ENCODE measurements at regions not wholly inside any gene's neighbourhood (a gene's known extent, or its start where the extent isn't known, plus 50 kb on each side); places are given as distances from the start of the nearest gene placed in this dataset.

DNA sequence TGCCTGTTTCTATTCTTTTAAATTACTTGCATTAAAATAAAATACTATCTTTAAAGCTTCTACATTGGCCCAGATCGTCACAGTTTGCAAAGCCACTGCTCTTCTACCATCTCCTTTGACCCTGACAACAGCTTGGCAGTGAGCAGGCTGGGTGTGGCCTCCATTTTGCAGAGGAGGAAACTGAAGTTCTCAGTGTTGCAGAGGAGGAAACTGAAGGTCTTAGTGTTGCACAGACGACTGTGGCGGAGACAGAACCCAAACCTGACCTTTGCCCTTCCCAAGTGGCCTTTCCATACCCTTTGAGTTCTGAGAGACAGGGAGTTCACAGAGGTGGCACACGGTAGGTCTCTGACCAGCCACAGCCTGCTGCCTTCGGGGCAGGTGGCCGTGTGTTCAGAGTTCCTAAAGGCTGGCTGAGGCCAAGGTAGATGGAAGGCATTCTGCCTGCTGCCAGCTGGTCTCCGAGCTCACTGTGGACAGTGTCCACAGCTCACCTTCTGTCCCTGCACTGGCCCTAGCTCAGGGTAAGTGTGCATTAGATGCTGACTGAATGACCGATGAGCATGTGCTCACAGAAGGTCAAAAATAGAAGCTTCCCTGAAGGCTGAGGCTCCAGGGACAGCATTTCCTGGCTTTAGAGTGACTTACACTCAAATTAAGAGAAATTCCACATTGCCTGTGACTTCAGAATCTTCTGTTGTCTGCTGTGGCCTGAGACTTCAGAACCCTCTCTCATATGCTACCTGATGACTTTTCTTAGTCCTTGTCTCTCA is 113.5 kb upstream of the SLC24A3 start:
- no peaks in the 10 kb centered on the region for H3K36me3 ChIP-seq (ENCODE audit: control insufficient read depth, insufficient read depth, low read length)
- no peaks in the 10 kb centered on the region for H3K9me3 ChIP-seq (ENCODE audit: control insufficient read depth, insufficient read depth, low read length)
- no peaks in the 10 kb centered on the region for H3K4me1 ChIP-seq (ENCODE audit: control insufficient read depth, insufficient read depth, low read length)
- no peaks in the 10 kb centered on the region for H3K27me3 ChIP-seq (ENCODE audit: control insufficient read depth, insufficient read depth, low read length)
- 96% methylated on average over 7 of the region's 8 CpGs for WGBS (ENCODE audit: insufficient coverage)
- no peak overlapping the region for H3K4me3 ChIP-seq (ENCODE audit: low read depth, low read length)
- no peak overlapping the region for H3K27ac ChIP-seq (ENCODE audit: low read depth, low read length)
- DNase-seq (ENCODE audit: low read depth in 4 of 6, low spot score in 6 of 6): no peak

DNA sequence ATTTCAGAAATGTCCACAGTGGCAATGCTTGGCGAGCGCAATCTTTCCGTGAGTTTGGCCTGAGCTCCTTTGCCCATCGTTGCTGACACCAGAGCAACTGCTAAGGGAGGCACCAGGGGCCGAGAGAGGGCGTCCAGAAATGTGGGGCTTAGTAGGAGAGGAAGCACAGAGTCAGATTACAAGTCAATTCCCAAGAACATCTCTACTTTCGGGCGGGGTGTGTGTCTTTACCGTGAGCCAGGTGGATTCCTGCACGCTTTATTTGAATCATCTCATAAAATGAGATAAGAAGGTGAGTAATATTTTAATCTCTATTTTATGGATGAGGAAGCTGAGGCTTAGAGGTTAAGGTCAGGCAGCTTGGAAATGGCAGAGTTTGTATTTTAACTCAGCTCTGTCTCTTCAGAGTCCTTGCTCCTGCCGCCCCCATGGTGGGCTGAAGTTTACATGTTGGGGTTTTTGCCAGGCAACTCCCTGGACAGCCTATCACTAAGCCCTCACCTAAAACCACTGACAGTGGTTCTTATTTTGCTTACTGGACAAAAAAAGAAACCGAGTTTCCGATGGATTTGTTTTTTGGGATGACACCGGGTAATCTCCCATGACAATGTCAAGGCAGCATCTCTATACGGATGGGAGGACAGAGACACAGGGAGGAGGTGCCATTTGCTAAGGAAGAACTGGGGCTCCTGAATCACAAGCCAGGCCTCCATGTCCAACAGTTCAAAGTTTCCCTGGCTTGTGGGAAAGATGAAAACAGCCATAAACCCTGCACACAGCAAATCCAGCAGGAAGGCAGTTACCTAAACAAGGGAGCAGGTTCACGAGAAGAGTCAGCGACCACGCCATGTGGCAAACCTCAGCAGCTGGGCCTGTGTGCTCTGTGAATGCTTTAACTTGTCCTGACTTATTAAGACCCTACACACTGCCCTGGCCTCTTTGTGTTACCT is 112.6 kb upstream of the SLC24A3 start:
- no peaks in the 10 kb centered on the region for H3K4me1 ChIP-seq (ENCODE audit: control insufficient read depth, insufficient read depth, low read length)
- WGBS (ENCODE audit: insufficient coverage): 90% methylated on average over 11 of the region's 18 CpGs
- H3K27me3 ChIP-seq (ENCODE audit: control insufficient read depth, insufficient read depth, low read length): no peaks in the 10 kb centered on the region
- DNase-seq (ENCODE audit: low read depth in 4 of 6, low spot score in 6 of 6): no peak
- no peak overlapping the region for H3K4me3 ChIP-seq (ENCODE audit: low read depth, low read length)
- H3K36me3 ChIP-seq (ENCODE audit: control insufficient read depth, insufficient read depth, low read length): no peaks in the 10 kb centered on the region
- no peak overlapping the region for H3K27ac ChIP-seq (ENCODE audit: low read depth, low read length)
- no peaks in the 10 kb centered on the region for H3K9me3 ChIP-seq (ENCODE audit: control insufficient read depth, insufficient read depth, low read length)

DNA sequence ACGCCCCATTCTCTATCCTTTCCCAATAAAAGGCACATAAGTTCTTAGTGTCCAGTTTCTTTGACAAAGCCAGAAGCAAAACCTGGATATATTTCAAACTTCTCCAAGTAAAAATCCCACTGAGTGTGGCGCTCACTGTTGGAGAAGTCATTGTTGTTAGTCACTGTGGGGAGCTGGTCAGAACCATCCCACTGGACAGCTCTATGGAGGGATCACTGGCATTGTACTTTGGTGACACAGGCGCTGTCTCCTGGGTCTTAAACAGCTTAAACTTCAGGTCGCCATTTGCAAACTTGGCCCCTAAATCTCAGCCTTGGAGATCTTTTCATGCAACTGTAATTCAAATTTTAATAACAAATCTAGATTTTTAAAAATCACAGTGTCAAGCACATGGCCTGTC is 111.5 kb upstream of the SLC24A3 start:
- H3K4me1 ChIP-seq (ENCODE audit: control insufficient read depth, insufficient read depth, low read length): no peaks in the 10 kb centered on the region
- H3K36me3 ChIP-seq (ENCODE audit: control insufficient read depth, insufficient read depth, low read length): no peaks in the 10 kb centered on the region
- no peak overlapping the region for H3K27ac ChIP-seq (ENCODE audit: low read depth, low read length)
- no peaks in the 10 kb centered on the region for H3K27me3 ChIP-seq (ENCODE audit: control insufficient read depth, insufficient read depth, low read length)
- WGBS (ENCODE audit: insufficient coverage): 77% methylated on average over 3 of the region's 4 CpGs
- DNase-seq (ENCODE audit: low read depth in 4 of 6, low spot score in 6 of 6): no peak
- no peaks in the 10 kb centered on the region for H3K9me3 ChIP-seq (ENCODE audit: control insufficient read depth, insufficient read depth, low read length)
- no peak overlapping the region for H3K4me3 ChIP-seq (ENCODE audit: low read depth, low read length)

DNA sequence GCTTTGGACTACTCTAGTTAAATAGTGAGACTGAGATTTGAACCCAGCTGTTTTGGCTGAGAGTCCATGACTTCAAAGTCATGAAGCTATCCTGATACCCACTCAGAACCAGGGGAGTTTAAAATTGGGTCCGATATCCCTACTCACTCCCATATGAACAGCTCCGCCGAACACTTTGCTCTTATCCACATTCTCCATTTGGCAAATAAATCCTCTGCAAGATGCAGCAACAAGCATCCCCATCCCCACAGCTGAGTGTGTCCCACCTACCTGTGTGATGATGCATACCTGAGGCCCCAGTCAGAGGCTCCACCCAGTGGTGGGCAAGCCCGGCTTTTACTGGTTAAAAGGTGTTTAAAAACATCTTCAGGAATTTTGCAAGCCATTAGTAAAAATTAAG is 108.3 kb upstream of the SLC24A3 start:
- no peaks in the 10 kb centered on the region for H3K9me3 ChIP-seq (ENCODE audit: control insufficient read depth, insufficient read depth, low read length)
- no peaks in the 10 kb centered on the region for H3K27me3 ChIP-seq (ENCODE audit: control insufficient read depth, insufficient read depth, low read length)
- no peak for DNase-seq (ENCODE audit: low read depth in 4 of 6, low spot score in 6 of 6)
- no peak overlapping the region for H3K4me3 ChIP-seq (ENCODE audit: low read depth, low read length)
- no peaks in the 10 kb centered on the region for H3K4me1 ChIP-seq (ENCODE audit: control insufficient read depth, insufficient read depth, low read length)
- no peak overlapping the region for H3K27ac ChIP-seq (ENCODE audit: low read depth, low read length)
- WGBS (ENCODE audit: insufficient coverage): 100% methylated on average over 3 of the region's 4 CpGs
- no peaks in the 10 kb centered on the region for H3K36me3 ChIP-seq (ENCODE audit: control insufficient read depth, insufficient read depth, low read length)

DNA sequence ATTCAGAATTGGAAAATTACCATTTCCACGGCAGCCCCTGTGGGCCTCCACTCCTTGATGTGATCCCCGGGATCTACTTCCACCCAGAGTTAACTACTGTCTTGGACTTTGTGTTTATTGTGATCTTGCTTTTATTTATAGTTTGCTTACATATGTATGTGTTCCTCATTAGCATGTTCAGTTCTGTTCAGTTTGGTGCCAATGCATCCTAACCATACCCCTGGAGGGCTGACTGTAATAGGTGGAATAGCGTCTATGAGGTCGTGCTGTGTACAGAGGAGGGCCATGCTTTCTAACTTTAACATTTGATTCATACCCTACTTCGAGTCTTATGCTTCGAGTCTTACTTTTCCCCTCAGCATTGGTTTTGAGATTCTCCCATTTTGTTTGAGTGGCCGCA is 104.3 kb upstream of the SLC24A3 start:
- H3K36me3 ChIP-seq (ENCODE audit: control insufficient read depth, insufficient read depth, low read length): no peaks in the 10 kb centered on the region
- no peaks in the 10 kb centered on the region for H3K27me3 ChIP-seq (ENCODE audit: control insufficient read depth, insufficient read depth, low read length)
- DNase-seq (ENCODE audit: low read depth in 4 of 6, low spot score in 6 of 6): no peak
- H3K4me1 ChIP-seq (ENCODE audit: control insufficient read depth, insufficient read depth, low read length): no peaks in the 10 kb centered on the region
- WGBS (ENCODE audit: insufficient coverage): no CpG with 5 or more reads among the region's 7 CpGs
- H3K4me3 ChIP-seq (ENCODE audit: low read depth, low read length): no peak overlapping the region
- no peaks in the 10 kb centered on the region for H3K9me3 ChIP-seq (ENCODE audit: control insufficient read depth, insufficient read depth, low read length)
- H3K27ac ChIP-seq (ENCODE audit: low read depth, low read length): no peak overlapping the region

DNA sequence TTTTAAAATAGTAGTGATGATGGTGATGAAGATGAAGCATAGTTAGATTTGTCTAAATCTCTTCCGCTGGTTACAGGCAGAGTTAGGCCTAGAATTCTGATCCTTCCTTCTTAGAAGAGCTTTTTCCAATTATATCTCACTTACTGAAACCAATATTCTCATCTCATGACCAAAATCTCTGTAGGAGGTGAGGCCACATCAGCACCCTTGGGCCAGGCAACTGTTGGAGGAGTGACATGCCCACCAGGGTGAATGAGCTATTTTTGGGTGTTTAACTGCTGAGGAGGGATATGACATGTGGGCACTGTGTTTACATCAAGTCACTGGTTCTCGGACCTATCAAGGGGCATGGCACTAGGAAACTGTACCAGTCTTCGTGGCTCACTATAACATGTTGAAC is 102.2 kb upstream of the SLC24A3 start:
- DNase-seq (ENCODE audit: low read depth in 4 of 6, low spot score in 6 of 6): no peak
- H3K36me3 ChIP-seq (ENCODE audit: control insufficient read depth, insufficient read depth, low read length): no peaks in the 10 kb centered on the region
- H3K4me3 ChIP-seq (ENCODE audit: low read depth, low read length): no peak overlapping the region
- 100% methylated on average over 2 of the region's 3 CpGs for WGBS (ENCODE audit: insufficient coverage)
- H3K9me3 ChIP-seq (ENCODE audit: control insufficient read depth, insufficient read depth, low read length): no peaks in the 10 kb centered on the region
- no peaks in the 10 kb centered on the region for H3K27me3 ChIP-seq (ENCODE audit: control insufficient read depth, insufficient read depth, low read length)
- H3K27ac ChIP-seq (ENCODE audit: low read depth, low read length): no peak overlapping the region
- H3K4me1 ChIP-seq (ENCODE audit: control insufficient read depth, insufficient read depth, low read length): no peaks in the 10 kb centered on the region

DNA sequence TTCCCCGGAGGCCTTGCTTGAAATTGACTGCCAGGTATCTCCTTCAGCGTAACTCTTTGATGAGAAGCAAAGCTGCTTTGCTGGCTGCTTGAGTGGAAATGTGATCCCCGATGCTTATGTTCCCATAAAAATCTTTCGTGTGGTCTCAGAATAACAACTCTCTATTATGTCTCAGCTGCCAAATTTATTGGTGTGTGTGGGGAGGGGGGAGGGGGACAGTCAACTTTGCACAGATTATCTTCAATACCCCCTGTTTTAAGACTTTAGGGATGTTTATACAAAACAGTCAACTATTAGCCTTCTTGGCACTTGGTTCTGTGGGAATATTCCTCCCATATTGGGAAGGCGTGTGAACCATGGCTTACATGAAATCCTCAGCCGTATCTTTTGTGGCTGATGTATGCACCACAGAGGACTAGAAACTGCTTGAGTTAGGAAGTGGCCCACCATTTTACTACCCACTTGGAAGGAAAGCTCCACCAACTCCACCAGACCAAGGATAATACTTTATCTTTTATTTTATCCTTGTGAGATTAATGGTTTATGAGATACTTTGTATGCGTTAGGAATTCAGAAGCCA is 101.5 kb upstream of the SLC24A3 start:
- no peak overlapping the region for H3K4me3 ChIP-seq (ENCODE audit: low read depth, low read length)
- no peaks in the 10 kb centered on the region for H3K4me1 ChIP-seq (ENCODE audit: control insufficient read depth, insufficient read depth, low read length)
- H3K9me3 ChIP-seq (ENCODE audit: control insufficient read depth, insufficient read depth, low read length): no peaks in the 10 kb centered on the region
- H3K36me3 ChIP-seq (ENCODE audit: control insufficient read depth, insufficient read depth, low read length): no peaks in the 10 kb centered on the region
- H3K27me3 ChIP-seq (ENCODE audit: control insufficient read depth, insufficient read depth, low read length): no peaks in the 10 kb centered on the region
- WGBS (ENCODE audit: insufficient coverage): no CpG with 5 or more reads among the region's 7 CpGs
- no peak overlapping the region for H3K27ac ChIP-seq (ENCODE audit: low read depth, low read length)
- DNase-seq (ENCODE audit: low read depth in 4 of 6, low spot score in 6 of 6): no peak

DNA sequence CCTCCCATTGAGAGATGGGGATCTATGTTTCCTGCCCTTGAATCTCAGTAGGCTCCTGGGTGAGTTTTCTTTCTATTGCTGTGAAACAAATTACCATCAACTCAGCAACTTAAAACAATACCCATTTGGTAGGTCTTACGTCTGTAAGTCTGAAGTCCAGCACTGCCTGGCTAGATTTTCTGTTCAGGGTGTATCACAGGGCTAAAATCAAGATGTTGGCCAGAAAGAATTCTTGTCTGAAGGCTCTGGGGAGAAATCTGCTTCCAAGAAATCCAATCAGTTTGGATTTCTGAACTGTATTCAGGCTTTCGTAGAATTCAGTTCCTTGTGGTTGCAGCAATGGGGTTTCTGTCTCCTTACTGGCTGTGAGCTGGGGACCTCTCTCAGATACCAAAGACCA is 99.6 kb upstream of the SLC24A3 start:
- Histone ChIP-seq H3K36me3 (ENCODE audit: control insufficient read depth, insufficient read depth, low read length) (no peaks in the 10 kb centered on the region), H3K4me3 (ENCODE audit: low read depth, low read length) (no peak overlapping the region), H3K27me3 (ENCODE audit: control insufficient read depth, insufficient read depth, low read length) (no peaks in the 10 kb centered on the region), H3K27ac (ENCODE audit: low read depth, low read length) (no peak overlapping the region), H3K9me3 (ENCODE audit: control insufficient read depth, insufficient read depth, low read length) (no peaks in the 10 kb centered on the region), H3K4me1 (ENCODE audit: control insufficient read depth, insufficient read depth, low read length) (no peaks in the 10 kb centered on the region)
- no peak for DNase-seq (ENCODE audit: low read depth in 4 of 6, low spot score in 6 of 6)
- no CpG with 5 or more reads among the region's 2 CpGs for WGBS (ENCODE audit: insufficient coverage)

DNA sequence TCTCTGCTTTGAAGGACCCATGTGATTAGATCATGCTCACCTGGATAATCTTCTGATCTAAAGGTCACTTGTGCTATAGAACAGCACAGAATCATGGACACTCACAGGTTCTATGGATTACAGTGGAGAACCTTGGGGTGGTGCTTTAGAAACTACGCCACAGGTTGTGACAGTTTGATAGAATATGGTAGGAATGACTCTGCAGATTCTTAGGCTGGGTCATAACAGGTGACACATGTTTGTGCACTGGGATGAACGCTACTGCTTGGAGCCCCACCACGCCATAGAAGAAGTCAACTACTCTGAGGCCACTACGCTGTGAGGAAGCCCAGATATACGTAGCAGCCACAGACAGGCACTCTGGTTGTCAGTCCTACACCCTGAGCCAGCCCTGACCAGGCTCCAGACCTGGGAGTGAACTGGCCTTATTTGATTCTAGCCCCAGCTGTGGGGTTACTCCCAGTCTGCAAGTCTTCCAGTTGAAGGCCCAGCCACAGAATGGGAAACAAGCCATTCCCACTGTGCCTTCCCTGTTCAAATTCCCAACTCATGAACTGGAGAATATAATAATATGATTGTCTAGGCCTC is 99.0 kb upstream of the SLC24A3 start:
- no peak overlapping the region for H3K27ac ChIP-seq (ENCODE audit: low read depth, low read length)
- WGBS (ENCODE audit: insufficient coverage): 91% methylated on average over 5 of the region's 5 CpGs
- H3K27me3 ChIP-seq (ENCODE audit: control insufficient read depth, insufficient read depth, low read length): no peaks in the 10 kb centered on the region
- H3K9me3 ChIP-seq (ENCODE audit: control insufficient read depth, insufficient read depth, low read length): no peaks in the 10 kb centered on the region
- H3K4me1 ChIP-seq (ENCODE audit: control insufficient read depth, insufficient read depth, low read length): no peaks in the 10 kb centered on the region
- DNase-seq (ENCODE audit: low read depth in 4 of 6, low spot score in 6 of 6): no peak
- H3K4me3 ChIP-seq (ENCODE audit: low read depth, low read length): no peak overlapping the region
- H3K36me3 ChIP-seq (ENCODE audit: control insufficient read depth, insufficient read depth, low read length): no peaks in the 10 kb centered on the region

Measured in spinal cord (tissue), 9 donors.